ENCODE measurements at regions not wholly inside any gene's neighbourhood (a gene's known extent, or its start where the extent isn't known, plus 50 kb on each side); places are given as distances from the start of the nearest gene placed in this dataset.

GRCh38 chr15:96146726-96147125, 183.8 kb upstream of the NR2F2 start:
- TF ChIP-seq, protein P1, sequence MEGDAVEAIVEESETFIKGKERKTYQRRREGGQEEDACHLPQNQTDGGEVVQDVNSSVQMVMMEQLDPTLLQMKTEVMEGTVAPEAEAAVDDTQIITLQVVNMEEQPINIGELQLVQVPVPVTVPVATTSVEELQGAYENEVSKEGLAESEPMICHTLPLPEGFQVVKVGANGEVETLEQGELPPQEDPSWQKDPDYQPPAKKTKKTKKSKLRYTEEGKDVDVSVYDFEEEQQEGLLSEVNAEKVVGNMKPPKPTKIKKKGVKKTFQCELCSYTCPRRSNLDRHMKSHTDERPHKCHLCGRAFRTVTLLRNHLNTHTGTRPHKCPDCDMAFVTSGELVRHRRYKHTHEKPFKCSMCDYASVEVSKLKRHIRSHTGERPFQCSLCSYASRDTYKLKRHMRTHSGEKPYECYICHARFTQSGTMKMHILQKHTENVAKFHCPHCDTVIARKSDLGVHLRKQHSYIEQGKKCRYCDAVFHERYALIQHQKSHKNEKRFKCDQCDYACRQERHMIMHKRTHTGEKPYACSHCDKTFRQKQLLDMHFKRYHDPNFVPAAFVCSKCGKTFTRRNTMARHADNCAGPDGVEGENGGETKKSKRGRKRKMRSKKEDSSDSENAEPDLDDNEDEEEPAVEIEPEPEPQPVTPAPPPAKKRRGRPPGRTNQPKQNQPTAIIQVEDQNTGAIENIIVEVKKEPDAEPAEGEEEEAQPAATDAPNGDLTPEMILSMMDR (IDR thresholded peaks at IDR 0.05; ENCODE audit: insufficient read depth, low read length): no peak
- TF ChIP-seq SPI1 (IDR thresholded peaks at IDR 0.05; ENCODE audit: borderline replicate concordance, low read depth) (no peak), GABPA (IDR thresholded peaks at IDR 0.05; ENCODE audit: low read depth) (no peak), POLR2AphosphoS5 (IDR thresholded peaks at IDR 0.05; ENCODE audit: low read depth) (no peak)
